ENCODE measurements at regions not wholly inside any gene's neighbourhood (a gene's known extent, or its start where the extent isn't known, plus 50 kb on each side); places are given as distances from the start of the nearest gene placed in this dataset.

- no peak for TF ChIP-seq POLR2A (IDR thresholded peaks at IDR 0.05; ENCODE audit: low read depth, low read length)
- TF ChIP-seq POLR2AphosphoS5 (IDR thresholded peaks at IDR 0.05; ENCODE audit: low read depth, low read length) = no peak
- TF ChIP-seq TAF1 (IDR thresholded peaks at IDR 0.05; ENCODE audit: low read depth, low read length) = no peak
- TF ChIP-seq SPI1 (IDR thresholded peaks at IDR 0.05; ENCODE audit: low read depth, low read length) = no peak
- TF ChIP-seq POU2F2 (IDR thresholded peaks at IDR 0.05; ENCODE audit: low read depth, low read length) = no peak
- no peak for TF ChIP-seq PAX5 (IDR thresholded peaks at IDR 0.05; ENCODE audit: insufficient read depth, low read length, severe bottlenecking)
These were observed 165.4 kb downstream of the MRPL39 start for GRCh38 chr21:25441835-25442234.
